ENCODE measurements at regions not wholly inside any gene's neighbourhood (a gene's known extent, or its start where the extent isn't known, plus 50 kb on each side); places are given as distances from the start of the nearest gene placed in this dataset.
"Not testable (repeated sequence)": the region's sequence is repeated elsewhere in the genome, so short reads cannot be mapped to it uniquely, and the experiment has no call there.

- DNase-seq, result no peak
These were observed 91.9 kb upstream of the PRR23C start for GRCh38 chr3:139136469-139137202.

GRCh38 chr3:139140553-139140952, 95.9 kb upstream of the PRR23C start:
- DNase-seq, result no peak

GRCh38 chr3:139145980-139146379, 101.3 kb upstream of the PRR23C start:
- not testable (repeated sequence) for DNase-seq

GRCh38 chr3:139151530-139151929, 106.8 kb upstream of the PRR23C start:
- no peak for DNase-seq

- not testable (repeated sequence) for DNase-seq
These were observed 108.7 kb upstream of the PRR23C start for GRCh38 chr3:139153434-139153833.

- DNase-seq, result no peak
These were observed 112.7 kb upstream of the PRR23C start for GRCh38 chr3:139157161-139157932.

GRCh38 chr3:139159356-139159755, 114.7 kb upstream of the PRR23C start:
- no peak for DNase-seq

- no peak for DNase-seq
These were observed 128.8 kb upstream of the PRR23C start for GRCh38 chr3:139173372-139174108.

GRCh38 chr3:139180489-139180888, 135.8 kb upstream of the PRR23C start:
- no peak for DNase-seq

- DNase-seq, result no peak
These were observed 137.5 kb upstream of the PRR23C start for GRCh38 chr3:139182143-139182542.

GRCh38 chr3:139182598-139182997, 137.9 kb upstream of the PRR23C start:
- DNase-seq, result no peak

- DNase-seq, result no peak
These were observed 140.8 kb upstream of the PRR23C start for GRCh38 chr3:139185527-139185926.

GRCh38 chr3:139187154-139187553, 142.5 kb upstream of the PRR23C start:
- no peak for DNase-seq

- no peak for DNase-seq
These were observed 143.0 kb upstream of the PRR23C start for GRCh38 chr3:139187648-139188047.

GRCh38 chr3:139189943-139190342, 145.3 kb upstream of the PRR23C start:
- DNase-seq, result no peak

- DNase-seq, result not testable (repeated sequence)
These were observed 149.4 kb upstream of the MRPS22 start for GRCh38 chr3:139194421-139194820.

GRCh38 chr3:139196146-139196545, 147.7 kb upstream of the MRPS22 start:
- DNase-seq, result not testable (repeated sequence)

- no peak for DNase-seq
These were observed 146.6 kb upstream of the MRPS22 start for GRCh38 chr3:139197251-139197650.

- no peak for DNase-seq
These were observed 145.6 kb upstream of the MRPS22 start for GRCh38 chr3:139198186-139198585.

GRCh38 chr3:139198929-139199328, 144.9 kb upstream of the MRPS22 start:
- no peak for DNase-seq

- DNase-seq, result no peak
These were observed 144.3 kb upstream of the MRPS22 start for GRCh38 chr3:139199421-139200010.

- DNase-seq, result no peak
These were observed 142.2 kb upstream of the MRPS22 start for GRCh38 chr3:139201446-139202225.
